HG03097 (cell line): ENCODE measurements at regions not wholly inside any gene's neighbourhood (a gene's known extent, or its start where the extent isn't known, plus 50 kb on each side); places are given as distances from the start of the nearest gene placed in this dataset.

ENCODE experiments used
- ATAC-seq: cut with Tn5 transposase; IDR thresholded peaks from one replicate; pipeline ENCODE4 v1.9.1; 2021; ENCODE audit not compliant: unreplicated experiment, low FRiP score

- ATAC-seq, result no peak
Measured at GRCh38 chr12:24759155-24759554, 189.7 kb downstream of the BCAT1 start.

- no peak for ATAC-seq
Measured at GRCh38 chr12:24756479-24757024, 192.3 kb downstream of the BCAT1 start.

- ATAC-seq, result no peak
Measured at GRCh38 chr12:24754690-24755638, 193.9 kb downstream of the BCAT1 start.

GRCh38 chr12:24752763-24753462 lies 196.0 kb downstream of the BCAT1 start:
- ATAC-seq, result no peak

GRCh38 chr12:24751181-24751580 lies 197.7 kb downstream of the BCAT1 start:
- ATAC-seq, result no peak

GRCh38 chr12:24750263-24750662 lies 198.6 kb downstream of the BCAT1 start:
- no peak for ATAC-seq

- no peak for ATAC-seq
Measured at GRCh38 chr12:24749171-24749570, 199.7 kb downstream of the BCAT1 start.

- no peak for ATAC-seq
Measured at GRCh38 chr12:24748326-24748725, 200.6 kb downstream of the BCAT1 start.

GRCh38 chr12:24746864-24747263 lies 202.0 kb downstream of the BCAT1 start:
- ATAC-seq, result no peak

GRCh38 chr12:24746006-24746671 lies 202.8 kb downstream of the BCAT1 start:
- ATAC-seq, result no peak

- ATAC-seq, result no peak
Measured at GRCh38 chr12:24743941-24744793, 204.7 kb downstream of the BCAT1 start.

GRCh38 chr12:24742378-24742777 lies 206.5 kb downstream of the BCAT1 start:
- peak; percentile 88 for ATAC-seq

GRCh38 chr12:24741216-24741615 lies 207.7 kb downstream of the BCAT1 start:
- ATAC-seq, result no peak

- no peak for ATAC-seq
Measured at GRCh38 chr12:24739106-24739779, 209.7 kb downstream of the BCAT1 start.

- ATAC-seq, result no peak
Measured at GRCh38 chr12:24738441-24738840, 210.5 kb downstream of the BCAT1 start.

GRCh38 chr12:24731596-24731995 lies 217.3 kb downstream of the BCAT1 start:
- ATAC-seq, result no peak

- no peak for ATAC-seq
Measured at GRCh38 chr12:24730489-24730896, 218.4 kb downstream of the BCAT1 start.

- no peak for ATAC-seq
Measured at GRCh38 chr12:24728826-24729225, 220.1 kb downstream of the BCAT1 start.

- no peak for ATAC-seq
Measured at GRCh38 chr12:24728366-24728765, 220.5 kb downstream of the BCAT1 start.
